ENCODE measurements at regions not wholly inside any gene's neighbourhood (a gene's known extent, or its start where the extent isn't known, plus 50 kb on each side); places are given as distances from the start of the nearest gene placed in this dataset.

DNA sequence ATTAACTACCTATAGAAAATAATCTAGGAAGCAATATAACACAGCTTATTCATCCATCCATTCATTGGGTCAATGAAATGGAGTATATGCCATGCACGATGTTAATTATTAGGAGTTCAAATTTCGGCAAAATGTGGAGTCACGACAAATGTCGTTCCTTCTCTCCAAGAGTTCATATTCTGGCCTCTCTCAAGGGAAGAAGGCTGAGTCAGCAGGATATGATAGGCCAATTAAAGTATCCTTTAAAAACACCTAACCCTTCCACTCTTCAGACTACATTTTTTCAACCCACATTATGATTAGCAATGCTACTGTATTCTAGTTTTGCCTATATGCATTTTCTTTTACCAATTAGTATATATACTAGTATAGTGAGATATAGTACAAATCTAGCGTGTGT, 163.1 kb downstream of the LARP7 start:
- Histone ChIP-seq H2AFZ (ENCODE audit: low read length) (no peak overlapping the region), H2BK20ac (ENCODE audit: low read depth, low read length, poor library complexity, severe bottlenecking) (no peak overlapping the region), H3K27me3 (ENCODE audit: insufficient read depth, low read length) (no peaks in the 10 kb centered on the region), H2BK5ac (ENCODE audit: insufficient read length, low read length) (no peak overlapping the region), H3K27ac (ENCODE audit: insufficient read length, low read depth, low read length) (no peak overlapping the region), H3K23me2 (ENCODE audit: insufficient read length, low read depth, low read length, poor library complexity, severe bottlenecking) (no peaks in the 10 kb centered on the region), H4K91ac (ENCODE audit: insufficient read length, low read depth, low read length) (no peak overlapping the region), H3K79me1 (ENCODE audit: insufficient read depth, low read depth, low read length, poor library complexity, severe bottlenecking) (no peaks in the 10 kb centered on the region), H3K4me2 (ENCODE audit: insufficient read depth, insufficient read length, low read length) (no peak overlapping the region), H3K4ac (ENCODE audit: low read depth, low read length) (no peak overlapping the region), H4K20me1 (ENCODE audit: control insufficient read depth, insufficient read depth, insufficient read length) (no peaks in the 10 kb centered on the region), H3K56ac (ENCODE audit: insufficient read length, low read depth, low read length) (no peak overlapping the region), H3K9ac (ENCODE audit: extremely low read depth, insufficient read length, low read length) (no peak overlapping the region), H3K79me2 (ENCODE audit: insufficient read depth, low read length) (no peaks in the 10 kb centered on the region), H2BK120ac (ENCODE audit: low read depth, low read length, poor library complexity, severe bottlenecking) (no peak overlapping the region), H2BK12ac (ENCODE audit: insufficient read length, low read depth, low read length) (no peak overlapping the region), H3K9me3 (ENCODE audit: control insufficient read depth, low read depth, low read length) (no peaks in the 10 kb centered on the region), H3K18ac (ENCODE audit: insufficient read length, low read depth, low read length) (no peak overlapping the region), H4K8ac (replicated peaks; ENCODE audit: insufficient read length, low read depth, low read length) (no peak overlapping the region), H3K4me1 (ENCODE audit: insufficient read depth, low read length) (no peaks in the 10 kb centered on the region), H3K14ac (ENCODE audit: insufficient read depth, low read length) (no peak overlapping the region), H3K23ac (ENCODE audit: insufficient read length, low read depth, low read length) (no peak overlapping the region), H2AK5ac (ENCODE audit: insufficient read length, low read length) (no peak overlapping the region), H3T11ph (ENCODE audit: low read length) (no peak overlapping the region), H4K5ac (ENCODE audit: insufficient read length, low read depth, low read length) (no peak overlapping the region), H2BK15ac (ENCODE audit: low read depth, low read length) (no peak overlapping the region)
- no CpG with 5 or more reads among the region's 5 CpGs for WGBS (ENCODE audit: extremely low coverage, insufficient read length, low lambda C conversion rate)
- TF ChIP-seq, protein P1, sequence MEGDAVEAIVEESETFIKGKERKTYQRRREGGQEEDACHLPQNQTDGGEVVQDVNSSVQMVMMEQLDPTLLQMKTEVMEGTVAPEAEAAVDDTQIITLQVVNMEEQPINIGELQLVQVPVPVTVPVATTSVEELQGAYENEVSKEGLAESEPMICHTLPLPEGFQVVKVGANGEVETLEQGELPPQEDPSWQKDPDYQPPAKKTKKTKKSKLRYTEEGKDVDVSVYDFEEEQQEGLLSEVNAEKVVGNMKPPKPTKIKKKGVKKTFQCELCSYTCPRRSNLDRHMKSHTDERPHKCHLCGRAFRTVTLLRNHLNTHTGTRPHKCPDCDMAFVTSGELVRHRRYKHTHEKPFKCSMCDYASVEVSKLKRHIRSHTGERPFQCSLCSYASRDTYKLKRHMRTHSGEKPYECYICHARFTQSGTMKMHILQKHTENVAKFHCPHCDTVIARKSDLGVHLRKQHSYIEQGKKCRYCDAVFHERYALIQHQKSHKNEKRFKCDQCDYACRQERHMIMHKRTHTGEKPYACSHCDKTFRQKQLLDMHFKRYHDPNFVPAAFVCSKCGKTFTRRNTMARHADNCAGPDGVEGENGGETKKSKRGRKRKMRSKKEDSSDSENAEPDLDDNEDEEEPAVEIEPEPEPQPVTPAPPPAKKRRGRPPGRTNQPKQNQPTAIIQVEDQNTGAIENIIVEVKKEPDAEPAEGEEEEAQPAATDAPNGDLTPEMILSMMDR (conservative IDR thresholded peaks at IDR 0.05): no peak
- Mint-ChIP-seq H3K27ac (no peak overlapping the region), H3K36me3 (ENCODE audit: insufficient read depth in 1 of 3, low read depth in 3 of 3) (peaks cover 4 to 19% (median 16%) of the 10 kb centered on the region in 3 experiments; a peak in 5 of 7 replicates), H3K4me3 (no peak overlapping the region), H3K4me1 (peaks cover 9 to 13% of the 10 kb centered on the region in 2 experiments; a peak in 3 of 4 replicates), H3K9me3 (no peaks in the 10 kb centered on the region), H3K27me3 (ENCODE audit: low read depth) (no peaks in the 10 kb centered on the region)
- no peak for DNase-seq

Measured in H9 (cell line).